ENCODE measurements at regions not wholly inside any gene's neighbourhood (a gene's known extent, or its start where the extent isn't known, plus 50 kb on each side); places are given as distances from the start of the nearest gene placed in this dataset.
"Not testable (repeated sequence)": the region's sequence is repeated elsewhere in the genome, so short reads cannot be mapped to it uniquely, and the experiment has no call there.

DNA sequence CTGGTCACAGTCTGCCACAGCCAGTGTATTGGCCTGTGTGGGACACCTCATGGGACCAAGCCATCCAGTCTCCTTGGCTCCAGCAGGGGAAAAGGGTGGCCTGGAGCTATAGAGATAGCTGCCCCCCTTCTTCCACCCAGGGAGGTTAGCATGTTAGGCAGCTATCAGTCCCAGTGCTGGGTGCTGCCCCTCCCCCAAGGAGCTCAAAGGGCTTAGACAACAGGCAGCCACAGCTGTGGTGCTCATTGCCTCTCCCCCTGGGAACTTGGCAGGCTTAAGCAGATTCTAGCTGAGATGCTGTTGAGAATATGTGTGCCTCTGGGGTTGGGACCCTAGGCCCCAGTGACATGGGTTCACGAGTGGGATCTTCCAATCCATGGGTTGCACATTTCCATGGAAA lies 226.0 kb upstream of the PTGER4 start:
- DNase-seq: no peak

- no peak for DNase-seq
Observed at GRCh38 chr5:40452874-40453624, 226.7 kb upstream of the PTGER4 start.

DNA sequence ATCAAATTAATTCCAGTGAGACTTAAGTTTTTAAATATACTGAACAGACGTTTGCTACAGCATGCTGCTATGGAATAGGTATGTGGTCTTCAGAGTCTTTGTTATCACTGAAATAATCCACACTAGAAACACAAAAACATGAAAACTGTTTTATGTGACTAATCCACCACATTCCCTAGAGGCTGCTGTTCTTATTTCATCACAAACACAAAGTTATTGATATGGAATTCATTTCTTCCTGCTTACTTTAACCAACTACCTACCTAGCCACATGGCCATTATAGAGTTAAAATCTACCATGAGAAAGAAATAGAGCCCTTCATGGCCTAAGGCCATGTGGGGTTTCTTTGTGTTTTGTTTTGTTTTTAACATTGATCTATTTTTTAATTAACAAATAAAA lies 232.3 kb upstream of the PTGER4 start:
- DNase-seq: no peak

- DNase-seq: no peak
Observed at GRCh38 chr5:40446910-40447309, 232.8 kb upstream of the PTGER4 start.

DNA sequence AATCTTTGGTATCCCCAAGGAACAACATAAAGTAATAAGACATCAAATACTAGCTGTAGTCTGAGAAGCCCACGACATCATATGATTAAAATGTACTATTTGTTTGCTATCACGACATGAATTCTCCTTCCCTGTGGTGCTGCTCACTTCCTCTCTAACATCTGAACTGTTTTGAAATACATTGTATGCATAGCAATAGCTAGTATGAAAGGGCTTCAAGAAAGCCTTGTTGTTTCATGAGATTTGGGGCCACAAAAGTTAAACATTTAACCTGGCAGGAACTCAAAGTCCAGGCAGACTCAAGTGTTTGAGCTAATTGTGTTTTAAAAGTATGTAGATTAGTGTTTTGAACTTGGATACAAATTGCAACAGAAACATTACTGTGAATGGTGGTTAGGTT lies 237.4 kb upstream of the PTGER4 start:
- DNase-seq: no peak

DNA sequence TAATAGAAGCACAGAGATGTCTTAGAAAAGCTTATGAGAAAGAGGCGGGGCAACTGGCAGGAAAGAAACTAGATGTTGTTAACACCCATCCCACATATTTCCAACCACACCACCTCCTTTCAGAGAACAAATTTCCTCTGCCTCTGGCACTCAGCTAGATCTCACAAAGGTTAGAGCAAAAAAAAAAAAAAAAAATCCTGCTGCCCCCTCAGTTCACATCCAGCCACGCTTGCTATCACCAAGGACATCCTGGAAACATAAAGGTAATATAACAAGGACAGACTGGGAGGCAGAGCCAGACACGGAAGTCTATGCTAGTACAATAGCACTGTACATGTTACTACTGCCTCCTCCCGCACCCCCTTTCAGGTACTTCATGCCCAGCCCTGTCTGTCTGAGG lies 238.0 kb upstream of the PTGER4 start:
- peak; percentile 31 for DNase-seq

DNA sequence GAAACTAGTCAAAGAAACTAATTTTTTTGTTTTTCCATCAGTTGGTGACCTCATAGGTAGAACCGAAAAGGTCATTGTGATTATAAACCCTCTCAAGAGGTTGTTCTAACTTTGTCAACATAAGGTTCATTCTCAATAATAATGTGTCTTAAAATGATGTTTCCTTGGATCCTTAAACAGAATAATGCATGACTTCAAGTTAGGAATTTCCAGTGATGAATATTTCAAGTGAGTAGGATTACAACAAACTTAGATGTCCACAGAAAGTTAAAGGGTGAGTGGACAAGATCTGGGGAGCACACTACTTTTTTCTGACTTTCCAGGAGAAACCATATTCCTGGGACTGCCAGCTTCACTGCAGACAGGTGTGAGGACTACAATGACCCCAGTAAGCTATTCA lies 239.0 kb upstream of the PTGER4 start:
- DNase-seq: no peak

DNA sequence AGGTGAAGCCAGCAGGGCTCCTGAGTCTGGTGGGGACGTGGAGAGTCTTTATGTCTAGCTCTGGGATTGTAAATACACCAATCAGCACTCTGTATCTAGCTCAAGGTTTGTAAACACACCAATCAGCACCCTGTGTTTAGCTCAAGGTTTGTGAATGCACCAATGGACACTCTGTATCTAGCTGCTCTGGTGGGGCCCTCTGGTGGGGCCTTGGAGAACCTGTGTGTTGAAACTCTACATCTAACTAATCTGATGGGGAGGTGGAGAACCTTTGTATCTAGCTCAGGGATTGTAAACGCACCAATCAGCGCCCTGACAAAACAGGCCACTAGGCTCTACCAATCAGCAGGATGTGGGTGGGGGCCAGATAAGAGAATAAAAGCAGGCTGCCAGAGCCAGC lies 240.6 kb upstream of the PTGER4 start:
- not testable (repeated sequence) for DNase-seq

- not testable (repeated sequence) for DNase-seq
Observed at GRCh38 chr5:40438646-40439045, 241.1 kb upstream of the PTGER4 start.

GRCh38 chr5:40437452-40437861 lies 242.3 kb upstream of the PTGER4 start:
- no peak for DNase-seq

GRCh38 chr5:40436535-40437237 lies 243.0 kb upstream of the PTGER4 start:
- no peak for DNase-seq

DNA sequence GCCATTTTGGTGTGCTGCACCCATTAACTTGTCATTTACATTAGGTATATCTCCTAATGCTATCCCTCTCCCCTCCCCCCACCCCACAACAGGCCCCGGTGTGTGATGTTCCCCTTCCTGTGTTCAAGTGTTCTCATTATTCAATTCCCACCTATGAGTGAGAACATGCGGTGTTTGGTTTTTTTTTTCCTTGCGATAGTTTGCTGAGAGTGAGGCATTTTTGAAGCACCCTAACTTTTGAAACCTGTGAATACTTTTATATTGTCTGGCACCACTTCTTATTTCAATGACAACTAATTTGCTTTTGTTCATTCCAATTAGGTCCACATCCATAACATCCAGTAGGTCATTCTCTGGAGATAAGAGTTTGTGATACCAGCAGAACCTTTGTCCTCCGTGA lies 244.0 kb upstream of the PTGER4 start:
- DNase-seq: not testable (repeated sequence)

DNA sequence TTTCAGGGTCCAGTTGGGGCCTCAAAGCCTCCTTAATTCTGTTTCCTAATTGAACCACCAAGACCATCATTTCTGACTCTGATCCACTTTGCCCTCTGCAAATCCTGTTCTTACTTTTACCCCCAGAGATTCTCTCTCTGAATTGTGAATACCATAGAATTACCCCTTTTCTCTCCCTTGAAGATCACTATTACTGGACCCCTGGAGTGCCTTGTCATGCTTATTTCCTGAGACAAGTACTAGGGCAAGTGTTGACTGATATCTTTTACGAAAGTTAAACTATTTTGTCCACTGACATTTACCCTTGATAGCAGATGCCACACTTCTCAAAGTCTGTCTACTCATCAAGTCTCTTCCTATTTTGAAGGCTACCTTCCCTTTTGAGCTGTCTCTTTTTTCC lies 246.9 kb upstream of the PTGER4 start:
- DNase-seq: no peak

DNA sequence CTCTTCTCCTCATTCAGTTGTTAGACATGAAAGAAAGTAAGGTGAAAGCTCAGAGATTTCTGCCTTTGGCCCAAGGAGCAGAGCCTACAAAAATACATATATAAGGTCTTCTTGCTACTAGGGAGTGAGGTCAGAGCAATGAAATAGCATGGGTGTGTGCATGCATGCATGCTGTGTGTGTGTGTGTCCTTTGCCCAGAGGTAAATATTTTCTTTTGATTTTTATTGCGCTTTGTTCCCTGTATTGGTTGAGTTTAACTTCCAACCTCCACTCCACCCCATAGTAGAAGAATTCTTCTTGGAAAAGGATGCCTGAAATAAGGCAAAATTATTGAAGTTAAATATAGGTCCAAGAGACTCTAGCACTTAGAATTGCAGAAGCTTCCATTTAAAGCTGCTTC lies 248.0 kb upstream of the PTGER4 start:
- no peak for DNase-seq

GRCh38 chr5:40430101-40430710 lies 249.5 kb upstream of the PTGER4 start:
- no peak for DNase-seq

- DNase-seq: no peak
Observed at GRCh38 chr5:40429258-40430100, 250.2 kb upstream of the PTGER4 start.

DNA sequence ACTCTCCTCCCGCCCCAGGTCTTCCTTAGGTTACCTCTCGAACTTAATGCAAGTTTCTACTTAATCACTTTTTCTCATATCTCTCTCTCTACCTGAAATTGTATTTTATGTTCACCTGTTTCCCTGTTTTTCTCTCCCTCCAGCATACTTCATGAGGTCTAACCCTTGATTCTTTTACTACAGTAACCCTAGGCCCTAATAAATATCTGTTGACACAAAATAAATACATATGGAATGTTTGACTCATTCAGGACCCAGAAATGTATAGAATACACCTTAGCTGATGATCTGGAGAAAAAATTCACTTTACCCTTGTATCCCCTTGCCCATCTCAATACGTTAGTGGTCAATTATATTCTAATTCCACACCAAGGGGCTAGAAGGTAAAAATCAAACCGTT lies 250.9 kb upstream of the PTGER4 start:
- no peak for DNase-seq

DNA sequence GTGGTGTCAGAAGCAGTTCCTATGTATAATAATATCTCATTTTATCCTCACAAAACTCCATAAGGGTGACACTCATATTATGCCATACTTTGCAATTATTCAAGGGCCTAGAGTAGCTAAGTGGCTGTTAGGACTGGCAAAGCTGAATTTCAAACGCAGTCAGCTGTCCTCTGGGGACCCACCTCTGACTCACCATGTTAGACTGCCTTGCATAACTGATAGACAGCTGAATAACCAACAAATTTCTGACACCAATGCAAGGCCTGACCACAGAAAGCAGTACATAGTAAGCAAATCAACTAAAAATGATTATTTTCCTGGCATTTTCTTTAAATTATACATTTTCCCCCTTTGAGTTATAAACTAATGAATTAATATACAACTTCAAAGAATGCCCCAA lies 251.6 kb upstream of the PTGER4 start:
- no peak for DNase-seq

GRCh38 chr5:40417046-40417810 lies 262.5 kb upstream of the PTGER4 start:
- not testable (repeated sequence) for DNase-seq

DNA sequence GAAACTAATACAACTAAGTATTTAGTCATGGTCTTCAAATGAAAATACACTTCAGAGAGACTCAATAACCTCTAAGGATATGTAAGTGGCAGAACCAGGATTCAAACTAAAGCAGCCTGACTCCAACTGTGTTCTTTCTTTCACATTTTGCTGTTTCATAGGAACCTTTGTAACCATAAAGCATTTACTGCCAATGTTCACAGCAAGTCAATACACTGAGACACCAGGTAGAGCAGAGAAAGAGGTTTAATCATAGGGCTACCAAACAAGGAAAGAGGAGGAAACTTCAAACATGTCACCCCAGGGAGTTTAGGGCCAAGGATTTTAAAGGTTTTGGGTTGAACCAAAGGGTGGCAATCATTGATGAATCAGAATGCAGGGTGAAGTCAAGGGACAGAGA lies 263.1 kb upstream of the PTGER4 start:
- no peak for DNase-seq

DNA sequence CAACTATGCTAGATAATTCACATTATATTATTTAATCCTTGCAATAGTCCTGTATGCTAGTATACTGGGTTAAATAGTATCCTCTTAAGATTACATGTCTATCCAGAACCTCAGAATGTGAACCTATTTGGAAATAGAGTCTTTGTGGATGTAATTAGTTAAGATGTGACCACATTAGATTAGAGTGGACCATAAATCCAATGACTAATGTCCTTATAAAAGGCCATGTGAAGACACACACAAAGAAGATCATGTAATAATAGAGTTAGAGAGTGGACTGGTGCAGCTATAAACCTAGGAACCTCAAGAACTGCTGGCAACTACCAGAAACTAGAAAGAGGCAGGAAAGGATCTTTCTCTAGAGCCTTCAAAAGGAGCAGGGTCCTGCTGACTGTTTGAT lies 263.6 kb upstream of the PTGER4 start:
- no peak for DNase-seq

DNA sequence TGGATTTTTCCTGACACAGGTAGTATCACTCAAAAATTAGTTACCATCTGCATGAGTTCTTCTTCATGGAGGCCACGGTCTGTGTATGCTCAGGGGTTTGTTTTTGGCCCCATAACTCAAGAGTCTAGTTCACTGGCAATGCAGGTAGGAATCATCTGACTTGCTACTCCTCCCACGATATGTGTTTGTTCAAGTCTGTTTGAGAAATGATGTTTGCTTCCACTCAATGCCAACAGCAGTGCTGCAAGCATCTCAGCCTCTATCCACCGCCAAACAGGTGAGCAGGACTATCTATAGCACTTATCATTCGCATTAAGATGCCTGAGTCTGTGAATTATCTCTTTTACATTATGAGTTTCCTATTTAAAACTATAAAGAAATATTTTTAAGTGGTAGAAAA lies 264.8 kb upstream of the PTGER4 start:
- no peak for DNase-seq

- DNase-seq: no peak
Observed at GRCh38 chr5:40413743-40414142, 266.0 kb upstream of the PTGER4 start.
